ENCODE measurements at regions not wholly inside any gene's neighbourhood (a gene's known extent, or its start where the extent isn't known, plus 50 kb on each side); places are given as distances from the start of the nearest gene placed in this dataset.

DNA sequence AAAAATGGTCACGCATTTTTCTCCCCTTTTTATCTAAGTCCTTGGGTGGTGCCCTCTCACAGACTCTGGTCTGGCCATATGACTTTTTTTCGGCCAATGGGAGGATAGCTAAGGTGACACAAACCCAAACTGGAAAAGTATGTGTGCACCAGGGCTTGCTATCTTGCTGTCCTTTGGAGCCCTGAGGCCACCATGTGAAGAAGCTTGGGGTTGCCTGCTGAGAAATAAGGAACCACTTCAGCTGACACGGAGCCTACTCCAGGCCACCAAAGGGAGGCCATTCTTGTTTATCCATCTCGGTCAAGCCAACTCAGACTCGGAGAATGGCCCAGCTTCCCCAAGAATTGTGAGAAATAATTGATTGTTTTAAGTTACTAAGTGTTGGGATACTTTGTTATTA, 111.4 kb upstream of the ZFHX3 start:
- TF ChIP-seq, protein P1, sequence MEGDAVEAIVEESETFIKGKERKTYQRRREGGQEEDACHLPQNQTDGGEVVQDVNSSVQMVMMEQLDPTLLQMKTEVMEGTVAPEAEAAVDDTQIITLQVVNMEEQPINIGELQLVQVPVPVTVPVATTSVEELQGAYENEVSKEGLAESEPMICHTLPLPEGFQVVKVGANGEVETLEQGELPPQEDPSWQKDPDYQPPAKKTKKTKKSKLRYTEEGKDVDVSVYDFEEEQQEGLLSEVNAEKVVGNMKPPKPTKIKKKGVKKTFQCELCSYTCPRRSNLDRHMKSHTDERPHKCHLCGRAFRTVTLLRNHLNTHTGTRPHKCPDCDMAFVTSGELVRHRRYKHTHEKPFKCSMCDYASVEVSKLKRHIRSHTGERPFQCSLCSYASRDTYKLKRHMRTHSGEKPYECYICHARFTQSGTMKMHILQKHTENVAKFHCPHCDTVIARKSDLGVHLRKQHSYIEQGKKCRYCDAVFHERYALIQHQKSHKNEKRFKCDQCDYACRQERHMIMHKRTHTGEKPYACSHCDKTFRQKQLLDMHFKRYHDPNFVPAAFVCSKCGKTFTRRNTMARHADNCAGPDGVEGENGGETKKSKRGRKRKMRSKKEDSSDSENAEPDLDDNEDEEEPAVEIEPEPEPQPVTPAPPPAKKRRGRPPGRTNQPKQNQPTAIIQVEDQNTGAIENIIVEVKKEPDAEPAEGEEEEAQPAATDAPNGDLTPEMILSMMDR (IDR thresholded peaks at IDR 0.05; ENCODE audit: low read depth, low read length, missing control alignments), result no peak
- no peak overlapping the region for H3K4me3 ChIP-seq (ENCODE audit: low read depth, low read length)
- in situ Hi-C loops (cut with HindIII; ENCODE audit: low sequenced_read_pairs), result no loop called here
- DNase-seq (ENCODE audit: low read depth), result no peak

DNA sequence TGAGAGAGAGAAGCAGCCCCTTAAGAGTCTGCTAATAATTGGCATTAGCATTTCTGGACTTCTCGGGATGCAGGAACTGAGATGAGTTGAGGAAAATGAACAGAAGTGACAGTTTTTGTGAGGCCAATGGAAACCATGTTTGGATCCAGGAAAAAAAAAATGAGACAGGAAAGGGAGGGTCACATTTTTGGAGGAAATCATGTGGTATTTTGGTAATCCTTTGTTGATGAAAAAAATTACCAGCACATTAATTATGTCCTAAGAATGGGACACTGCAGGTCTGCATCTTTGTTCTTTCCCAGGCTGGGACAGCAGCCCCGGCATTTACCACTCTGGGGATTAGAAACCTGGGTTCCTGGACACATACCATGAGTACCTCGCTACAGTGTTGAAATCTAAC, 109.9 kb upstream of the ZFHX3 start:
- in situ Hi-C loops (cut with HindIII; ENCODE audit: low sequenced_read_pairs), result no loop called here
- H3K4me3 ChIP-seq (ENCODE audit: low read depth, low read length), result no peak overlapping the region
- no peak for DNase-seq (ENCODE audit: low read depth)
- TF ChIP-seq, protein P1 (IDR thresholded peaks at IDR 0.05; ENCODE audit: low read depth, low read length, missing control alignments), result no peak

GRCh38 chr16:73154063-73154870, 106.3 kb upstream of the ZFHX3 start:
- no peak for DNase-seq (ENCODE audit: low read depth)
- no peak overlapping the region for H3K4me3 ChIP-seq (ENCODE audit: low read depth, low read length)
- TF ChIP-seq, protein P1 (IDR thresholded peaks at IDR 0.05; ENCODE audit: low read depth, low read length, missing control alignments), result no peak
- in situ Hi-C loops (cut with HindIII; ENCODE audit: low sequenced_read_pairs), result no loop called here

DNA sequence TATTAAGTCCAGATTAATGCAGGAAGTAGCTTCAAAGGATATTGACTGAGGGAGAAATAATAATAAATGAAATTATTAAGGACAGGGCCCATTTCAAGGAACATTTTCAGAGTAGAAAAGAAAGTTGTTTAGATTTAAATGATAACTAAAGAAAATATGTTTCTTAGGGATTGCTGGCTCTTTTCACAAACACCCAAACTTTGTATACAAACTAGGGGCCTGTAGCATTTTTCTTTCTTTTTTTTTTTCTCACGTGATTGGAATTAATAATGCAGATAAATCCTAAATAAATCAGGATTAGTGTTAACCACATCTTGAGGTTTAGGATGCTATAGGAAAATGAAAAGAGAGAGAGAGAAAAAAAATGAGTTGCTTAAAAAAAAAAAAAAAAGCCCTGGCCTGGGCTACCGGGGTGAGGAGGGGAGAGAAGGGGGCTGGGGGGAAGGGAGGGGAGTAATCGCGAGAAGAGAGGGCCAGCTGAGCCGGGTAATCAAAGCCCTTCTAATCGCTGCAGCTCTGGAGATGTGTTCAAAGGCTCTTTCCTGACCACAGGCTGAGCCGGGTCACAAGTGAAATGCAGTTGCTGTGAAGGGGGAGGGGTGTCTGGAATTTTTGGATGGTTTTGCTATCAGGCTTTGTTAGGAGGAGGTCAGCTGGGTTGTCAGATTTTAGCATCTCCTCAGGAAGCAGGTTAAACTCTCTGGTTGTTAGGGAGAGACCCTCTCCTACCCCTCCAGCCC, 104.6 kb upstream of the ZFHX3 start:
- no peak overlapping the region for H3K4me3 ChIP-seq (ENCODE audit: low read depth, low read length)
- no peak for DNase-seq (ENCODE audit: low read depth)
- in situ Hi-C loops (cut with HindIII; ENCODE audit: low sequenced_read_pairs), result no loop called here
- TF ChIP-seq, protein P1 (IDR thresholded peaks at IDR 0.05; ENCODE audit: low read depth, low read length, missing control alignments), result no peak

DNA sequence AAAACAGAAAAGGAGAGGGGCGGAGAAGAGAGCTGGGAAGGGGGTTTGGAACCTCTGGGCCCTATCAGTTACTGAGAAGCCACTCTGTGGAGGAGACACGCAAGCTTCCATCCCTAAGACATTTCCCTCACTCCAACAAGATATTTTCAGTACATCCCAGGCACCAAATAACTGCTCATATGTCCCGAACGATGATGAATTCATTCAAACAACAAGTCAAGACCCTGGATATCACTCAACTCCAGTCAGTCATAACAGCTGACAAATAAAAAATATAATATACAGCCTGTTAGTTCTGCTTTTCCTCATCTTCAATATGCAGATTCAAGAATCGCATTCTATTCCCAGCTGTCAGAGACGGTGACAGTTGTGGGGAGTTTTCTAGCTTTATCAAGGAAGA, 104.0 kb upstream of the ZFHX3 start:
- H3K4me3 ChIP-seq (ENCODE audit: low read depth, low read length), result no peak overlapping the region
- TF ChIP-seq, protein P1 (IDR thresholded peaks at IDR 0.05; ENCODE audit: low read depth, low read length, missing control alignments), result no peak
- in situ Hi-C loops (cut with HindIII; ENCODE audit: low sequenced_read_pairs), result no loop called here
- DNase-seq (ENCODE audit: low read depth), result no peak

DNA sequence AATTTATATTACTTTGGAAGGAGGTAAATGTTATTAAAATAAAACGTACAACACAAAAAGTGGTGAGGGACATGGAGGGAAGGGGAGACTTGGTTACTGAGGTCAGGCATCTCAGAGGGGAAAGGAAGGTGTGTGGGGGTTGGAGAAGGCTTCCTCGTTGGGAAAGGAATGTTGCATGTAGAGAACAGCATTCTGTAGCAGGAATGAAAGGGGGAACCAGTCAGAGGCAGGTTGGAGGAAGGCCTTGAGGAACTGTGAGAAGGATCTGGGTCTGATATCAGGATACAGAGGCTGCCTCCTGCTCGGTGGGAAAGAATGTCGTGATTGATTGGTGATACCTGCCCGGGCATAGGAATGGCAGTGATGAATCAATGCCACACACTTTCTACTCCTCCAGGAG, 103.3 kb upstream of the ZFHX3 start:
- DNase-seq (ENCODE audit: low read depth), result no peak
- in situ Hi-C loops (cut with HindIII; ENCODE audit: low sequenced_read_pairs), result no loop called here
- H3K4me3 ChIP-seq (ENCODE audit: low read depth, low read length), result no peak overlapping the region
- TF ChIP-seq, protein P1 (IDR thresholded peaks at IDR 0.05; ENCODE audit: low read depth, low read length, missing control alignments), result no peak

Measured in astrocyte of the cerebellum (primary cell).